SK-N-SH (cell line): ENCODE measurements at regions not wholly inside any gene's neighbourhood (a gene's known extent, or its start where the extent isn't known, plus 50 kb on each side); places are given as distances from the start of the nearest gene placed in this dataset.

Experiments
- CTCF ChIA-PET: fragments of 300-600, 350-600 bp; formaldehyde crosslinking; extraction: SDS; loops from one replicate; lab custom pipeline; 2021; lab: Yijun Ruan, JAX
- POLR2A ChIA-PET: fragments of 350-600 bp; sonication (Branson Sonifier 250); formaldehyde crosslinking; extraction: SDS; loops from one replicate; lab custom pipeline; 2020; ENCODE audit warnings: antibody characterized with exemption, inconsistent platforms; lab: Yijun Ruan, JAX
- DNase-seq: peaks from one replicate; pipeline ENCODE4 v3.0.0; 2012
- H2AFZ ChIP-seq: fragments of 200-600 bp; sonication (generic); 2 replicates; pipeline ENCODE4 v1.8.1; 2016; ENCODE audit warnings: antibody characterized with exemption, mild to moderate bottlenecking, low read depth
- H3F3A ChIP-seq: fragments of 200-600 bp; sonication (generic); replicated peaks from 2 replicates; pipeline ENCODE3; 2016; ENCODE audit warnings: antibody characterized with exemption, mild to moderate bottlenecking; ENCODE audit not compliant: insufficient read depth
- H3K27ac ChIP-seq, 2 experiments: fragments of 200-500 bp in 1 of 2; fragments of 200-600 bp in 1 of 2; sonication (Bioruptor generic) in 1 of 2; sonication (generic), shearing (Covaris generic) in 1 of 2; 2 replicates each; pipeline versions ENCODE4 v1.5.1 to v1.6.1; 2014 to 2016; ENCODE audit warnings: low read depth in 2 of 2, inconsistent platforms in 1 of 2, low read length in 1 of 2, mild to moderate bottlenecking in 1 of 2, mixed read lengths in 1 of 2
- H3K27me3 ChIP-seq: fragments of 200-600 bp; sonication (generic), shearing (Covaris generic); 2 replicates; pipeline ENCODE4 v1.6.1; 2016; ENCODE audit warnings: mixed run types; ENCODE audit not compliant: insufficient read depth
- H3K36me3 ChIP-seq, 2 experiments: fragments of 200-500 bp in 1 of 2; fragments of 200-600 bp in 1 of 2; sonication (Bioruptor generic) in 1 of 2; sonication (generic) in 1 of 2; replicated peaks in 1 of 2; 2 replicates each; pipeline versions ENCODE3 to v1.5.1; 2014 to 2016; ENCODE audit warnings: low read length in 1 of 2, mild to moderate bottlenecking in 1 of 2; ENCODE audit not compliant: insufficient read depth in 2 of 2, control insufficient read depth in 1 of 2
- H3K4me1 ChIP-seq, 2 experiments: fragments of 200-500 bp in 1 of 2; fragments of 200-600 bp in 1 of 2; sonication (Bioruptor generic) in 1 of 2; sonication (generic), shearing (Covaris generic) in 1 of 2; 2 replicates each; pipeline versions ENCODE4 v1.5.1 to v1.6.1; 2014 to 2016; ENCODE audit warnings: low read depth in 1 of 2, low read length in 1 of 2, mixed run types in 1 of 2; ENCODE audit not compliant: insufficient read depth in 2 of 2, control insufficient read depth in 1 of 2
- H3K4me2 ChIP-seq: fragments of 200-600 bp; sonication (generic), shearing (Covaris generic); 2 replicates; pipeline ENCODE4 v1.6.1; 2017; ENCODE audit warnings: mixed run types
- H3K4me3 ChIP-seq, 2 experiments: fragments of 200-500 bp in 1 of 2; fragments of 200-600 bp in 1 of 2; sonication (Bioruptor generic) in 1 of 2; sonication (generic), shearing (Covaris generic) in 1 of 2; 2 replicates each; pipeline versions ENCODE4 v1.5.1 to v1.8.1; 2014 to 2016; ENCODE audit warnings: low read depth in 2 of 2, inconsistent platforms in 1 of 2, low read length in 1 of 2, mild to moderate bottlenecking in 1 of 2, mixed read lengths in 1 of 2, moderate library complexity in 1 of 2
- H3K79me2 ChIP-seq: fragments of 200-600 bp; sonication (generic); 2 replicates; pipeline ENCODE4 v1.8.1; 2017; ENCODE audit warnings: mild to moderate bottlenecking; ENCODE audit not compliant: insufficient read depth
- H3K9ac ChIP-seq: fragments of 200-600 bp; sonication (generic); 2 replicates; pipeline ENCODE4 v1.6.1; 2017; ENCODE audit warnings: mixed run types
- H3K9me2 ChIP-seq: fragments of 200-600 bp; sonication (generic); 2 replicates; pipeline ENCODE4 v1.6.1; 2017; ENCODE audit warnings: mixed run types
- H3K9me3 ChIP-seq: fragments of 200-600 bp; sonication (generic); 2 replicates; pipeline ENCODE4 v1.6.1; 2017; ENCODE audit warnings: mixed run types, mild to moderate bottlenecking, moderate library complexity
- H4K20me1 ChIP-seq: fragments of 200-600 bp; sonication (generic); 2 replicates; pipeline ENCODE4 v1.6.1; 2017; ENCODE audit warnings: mild to moderate bottlenecking, mixed run types; ENCODE audit not compliant: insufficient read depth
- CHD2 ChIP-seq: fragments of 150-350 bp; IDR thresholded peaks from 2 replicates; pipeline ENCODE4 v1.6.1; 2018; ENCODE audit warnings: low read length; ENCODE audit not compliant: partially characterized antibody
- ELF1 ChIP-seq: IDR thresholded peaks from 2 replicates; pipeline ENCODE4 v1.4.0; 2012
- EP300 ChIP-seq, 2 experiments: IDR thresholded peaks; 2 replicates each; pipeline versions ENCODE4 v1.4.0 to v1.6.1; 2012; ENCODE audit warnings: borderline replicate concordance in 1 of 2, low read depth in 1 of 2, low read length in 1 of 2
- EZH2phosphoT487 ChIP-seq: fragments of 200-600 bp; sonication (generic); IDR thresholded peaks from 2 replicates; pipeline ENCODE4 v1.6.1; 2017; ENCODE audit warnings: low read depth, mixed run types, mild to moderate bottlenecking, antibody characterized with exemption, moderate library complexity, borderline replicate concordance
- FOXM1 ChIP-seq: IDR thresholded peaks from 2 replicates; pipeline ENCODE4 v1.4.0; 2012; ENCODE audit warnings: low read depth, mild to moderate bottlenecking
- GATA2 ChIP-seq: sonication (generic); formaldehyde crosslinking; IDR thresholded peaks from 2 replicates; pipeline ENCODE4 v1.5.0; 2020; ENCODE audit warnings: mild to moderate bottlenecking, missing genetic modification reagents
- MEF2A ChIP-seq: IDR thresholded peaks from 2 replicates; pipeline ENCODE4 v1.4.0; 2012; ENCODE audit warnings: low read depth, borderline replicate concordance
- NFIC ChIP-seq: IDR thresholded peaks from 2 replicates; pipeline ENCODE4 v1.4.0; 2012; ENCODE audit warnings: borderline replicate concordance
- POLR2AphosphoS5 ChIP-seq: IDR thresholded peaks from 2 replicates; pipeline ENCODE4 v1.6.1; 2012; ENCODE audit warnings: low read depth, low read length
- RAD21 ChIP-seq: IDR thresholded peaks from 2 replicates; pipeline ENCODE4 v1.6.1; 2012; ENCODE audit warnings: mild to moderate bottlenecking, low read length
- RCOR1 ChIP-seq: fragments of 150-350 bp; IDR thresholded peaks from 2 replicates; pipeline ENCODE4 v1.6.1; 2017; ENCODE audit warnings: antibody characterized with exemption, low read length
- SMC3 ChIP-seq: IDR thresholded peaks from 2 replicates; pipeline ENCODE4 v1.6.1; 2012; ENCODE audit warnings: low read depth, low read length, improper control_type of control experiment
- TAF1 ChIP-seq: IDR thresholded peaks from 2 replicates; pipeline ENCODE4 v1.6.1; 2012; ENCODE audit warnings: low read depth, mild to moderate bottlenecking, low read length, moderate library complexity, borderline replicate concordance
- TEAD4 ChIP-seq: IDR thresholded peaks from 2 replicates; pipeline ENCODE4 v1.4.0; 2012; ENCODE audit warnings: mild to moderate bottlenecking, borderline replicate concordance; ENCODE audit not compliant: insufficient read depth
- WGBS: methylation state at CpG from one replicate; pipeline ENCODE4 v1.1.6; 2017; ENCODE audit warnings: low lambda C conversion rate; 5-methylcytosine and 5-hydroxymethylcytosine counted together
- TF ChIP-seq, protein P1 (sequence below): fragments of 150-350 bp; IDR thresholded peaks from 2 replicates; pipeline ENCODE4 v1.6.1; 2017; ENCODE audit warnings: antibody characterized with exemption, low read length, low read depth, borderline replicate concordance
- TF ChIP-seq, protein P2 (sequence below): IDR thresholded peaks from 2 replicates; pipeline ENCODE4; 2012
- TF ChIP-seq, protein P3 (sequence below): IDR thresholded peaks from 2 replicates; pipeline ENCODE4 v1.4.0; 2012; ENCODE audit warnings: low read depth, borderline replicate concordance
- TF ChIP-seq, protein P4 (sequence below): IDR thresholded peaks from 2 replicates; pipeline ENCODE4 v1.4.0; 2012; ENCODE audit warnings: low read depth
- TF ChIP-seq, protein P5 (sequence below): fragments of 150-350 bp; IDR thresholded peaks from 2 replicates; pipeline ENCODE4 v1.6.1; 2016; ENCODE audit warnings: mild to moderate bottlenecking, low read depth, low read length
- TF ChIP-seq, protein P6 (sequence below): IDR thresholded peaks from 2 replicates; pipeline ENCODE4 v1.4.0; 2012; ENCODE audit warnings: low read depth, borderline replicate concordance

DNA sequence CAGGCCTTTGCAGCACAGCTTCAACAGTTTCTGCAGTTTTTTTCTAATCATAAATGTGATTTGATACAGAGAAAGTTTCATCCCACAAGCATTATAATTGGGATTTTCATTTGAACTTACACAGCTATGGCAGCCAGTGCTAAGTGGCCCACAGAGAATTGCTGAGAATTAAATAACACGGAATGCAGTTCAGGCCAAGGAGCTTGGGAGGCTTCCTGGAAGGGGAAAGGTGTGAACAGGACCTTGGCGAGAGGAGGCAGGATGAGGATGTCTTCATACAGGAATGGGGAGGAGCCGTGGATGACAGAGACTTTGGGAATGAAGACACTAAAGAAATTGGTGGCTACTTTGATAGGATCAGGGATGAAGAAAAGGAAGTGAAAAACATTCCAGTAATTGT lies 95.3 kb downstream of the ZNF22 start:
- no peak overlapping the region for H3K9ac ChIP-seq
- no peaks in the 10 kb centered on the region for H3K36me3 ChIP-seq
- H3K79me2 ChIP-seq = no peaks in the 10 kb centered on the region
- no peak overlapping the region for H2AFZ ChIP-seq
- no peak overlapping the region for H3K4me3 ChIP-seq
- CTCF ChIA-PET = no interaction called here
- no peaks in the 10 kb centered on the region for H3K4me1 ChIP-seq
- H3K27ac ChIP-seq = no peak overlapping the region
- peaks cover 22% of the 10 kb centered on the region; the same call in 1 of the 2 replicates for H3K27me3 ChIP-seq
- no peaks in the 10 kb centered on the region for H4K20me1 ChIP-seq
- no peak overlapping the region for H3K4me2 ChIP-seq
- TF ChIP-seq, protein P1, sequence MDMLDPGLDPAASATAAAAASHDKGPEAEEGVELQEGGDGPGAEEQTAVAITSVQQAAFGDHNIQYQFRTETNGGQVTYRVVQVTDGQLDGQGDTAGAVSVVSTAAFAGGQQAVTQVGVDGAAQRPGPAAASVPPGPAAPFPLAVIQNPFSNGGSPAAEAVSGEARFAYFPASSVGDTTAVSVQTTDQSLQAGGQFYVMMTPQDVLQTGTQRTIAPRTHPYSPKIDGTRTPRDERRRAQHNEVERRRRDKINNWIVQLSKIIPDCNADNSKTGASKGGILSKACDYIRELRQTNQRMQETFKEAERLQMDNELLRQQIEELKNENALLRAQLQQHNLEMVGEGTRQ = no peak
- no peak for TF ChIP-seq TEAD4
- TF ChIP-seq, all 33 proteins: peak for 0
- H3K9me3 ChIP-seq = no peaks in the 10 kb centered on the region
- 2% methylated on average over 3 of the region's 3 CpGs for WGBS
- no peak for DNase-seq
- H3K9me2 ChIP-seq = no peaks in the 10 kb centered on the region
- no peaks in the 10 kb centered on the region for H3F3A ChIP-seq
- POLR2A ChIA-PET = no interaction called here

DNA sequence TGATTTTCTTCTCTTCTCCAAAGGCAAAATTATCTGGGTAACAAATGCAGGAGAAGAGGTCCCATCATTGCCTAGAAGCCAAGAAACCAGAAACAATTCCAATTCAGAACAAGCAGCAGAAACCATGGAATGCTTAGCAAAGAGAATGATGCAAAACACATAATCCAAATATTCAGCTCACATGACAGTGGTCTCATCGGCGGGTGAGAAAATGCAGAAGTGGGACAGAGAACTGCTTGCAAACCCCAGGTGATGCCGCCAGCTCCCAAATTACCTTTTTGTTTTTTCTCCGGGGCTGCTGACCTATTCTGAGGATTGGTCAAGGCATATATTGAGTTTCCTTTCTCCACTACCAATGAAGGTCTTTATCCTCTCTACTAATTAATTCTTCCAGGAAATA lies 99.7 kb downstream of the ZNF22 start:
- H3K27me3 ChIP-seq = peaks cover 6% of the 10 kb centered on the region; the same call in 1 of the 2 replicates
- no peak overlapping the region for H2AFZ ChIP-seq
- DNase-seq = no peak
- H4K20me1 ChIP-seq = no peaks in the 10 kb centered on the region
- 6% methylated on average over 4 of the region's 4 CpGs for WGBS
- POLR2A ChIA-PET = no interaction called here
- H3K9me2 ChIP-seq = no peaks in the 10 kb centered on the region
- no peaks in the 10 kb centered on the region for H3K4me1 ChIP-seq
- H3F3A ChIP-seq = no peaks in the 10 kb centered on the region
- no peak overlapping the region for H3K27ac ChIP-seq
- H3K36me3 ChIP-seq = no peaks in the 10 kb centered on the region
- H3K4me2 ChIP-seq = no peak overlapping the region
- no peaks in the 10 kb centered on the region for H3K9me3 ChIP-seq
- TF ChIP-seq, protein P2, sequence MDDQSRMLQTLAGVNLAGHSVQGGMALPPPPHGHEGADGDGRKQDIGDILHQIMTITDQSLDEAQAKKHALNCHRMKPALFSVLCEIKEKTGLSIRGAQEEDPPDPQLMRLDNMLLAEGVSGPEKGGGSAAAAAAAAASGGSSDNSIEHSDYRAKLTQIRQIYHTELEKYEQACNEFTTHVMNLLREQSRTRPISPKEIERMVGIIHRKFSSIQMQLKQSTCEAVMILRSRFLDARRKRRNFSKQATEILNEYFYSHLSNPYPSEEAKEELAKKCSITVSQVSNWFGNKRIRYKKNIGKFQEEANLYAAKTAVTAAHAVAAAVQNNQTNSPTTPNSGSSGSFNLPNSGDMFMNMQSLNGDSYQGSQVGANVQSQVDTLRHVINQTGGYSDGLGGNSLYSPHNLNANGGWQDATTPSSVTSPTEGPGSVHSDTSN = no peak
- TF ChIP-seq ELF1 = no peak
- TF ChIP-seq, protein P3, sequence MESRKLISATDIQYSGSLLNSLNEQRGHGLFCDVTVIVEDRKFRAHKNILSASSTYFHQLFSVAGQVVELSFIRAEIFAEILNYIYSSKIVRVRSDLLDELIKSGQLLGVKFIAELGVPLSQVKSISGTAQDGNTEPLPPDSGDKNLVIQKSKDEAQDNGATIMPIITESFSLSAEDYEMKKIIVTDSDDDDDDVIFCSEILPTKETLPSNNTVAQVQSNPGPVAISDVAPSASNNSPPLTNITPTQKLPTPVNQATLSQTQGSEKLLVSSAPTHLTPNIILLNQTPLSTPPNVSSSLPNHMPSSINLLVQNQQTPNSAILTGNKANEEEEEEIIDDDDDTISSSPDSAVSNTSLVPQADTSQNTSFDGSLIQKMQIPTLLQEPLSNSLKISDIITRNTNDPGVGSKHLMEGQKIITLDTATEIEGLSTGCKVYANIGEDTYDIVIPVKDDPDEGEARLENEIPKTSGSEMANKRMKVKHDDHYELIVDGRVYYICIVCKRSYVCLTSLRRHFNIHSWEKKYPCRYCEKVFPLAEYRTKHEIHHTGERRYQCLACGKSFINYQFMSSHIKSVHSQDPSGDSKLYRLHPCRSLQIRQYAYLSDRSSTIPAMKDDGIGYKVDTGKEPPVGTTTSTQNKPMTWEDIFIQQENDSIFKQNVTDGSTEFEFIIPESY = no peak
- TF ChIP-seq NFIC = no peak
- TF ChIP-seq SMC3 = no peak
- TF ChIP-seq RAD21 = no peak
- TF ChIP-seq POLR2AphosphoS5 = no peak
- no peak for TF ChIP-seq CHD2
- TF ChIP-seq, protein P4, sequence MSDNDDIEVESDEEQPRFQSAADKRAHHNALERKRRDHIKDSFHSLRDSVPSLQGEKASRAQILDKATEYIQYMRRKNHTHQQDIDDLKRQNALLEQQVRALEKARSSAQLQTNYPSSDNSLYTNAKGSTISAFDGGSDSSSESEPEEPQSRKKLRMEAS = no peak
- TF ChIP-seq TAF1 = no peak
- TF ChIP-seq, protein P5, sequence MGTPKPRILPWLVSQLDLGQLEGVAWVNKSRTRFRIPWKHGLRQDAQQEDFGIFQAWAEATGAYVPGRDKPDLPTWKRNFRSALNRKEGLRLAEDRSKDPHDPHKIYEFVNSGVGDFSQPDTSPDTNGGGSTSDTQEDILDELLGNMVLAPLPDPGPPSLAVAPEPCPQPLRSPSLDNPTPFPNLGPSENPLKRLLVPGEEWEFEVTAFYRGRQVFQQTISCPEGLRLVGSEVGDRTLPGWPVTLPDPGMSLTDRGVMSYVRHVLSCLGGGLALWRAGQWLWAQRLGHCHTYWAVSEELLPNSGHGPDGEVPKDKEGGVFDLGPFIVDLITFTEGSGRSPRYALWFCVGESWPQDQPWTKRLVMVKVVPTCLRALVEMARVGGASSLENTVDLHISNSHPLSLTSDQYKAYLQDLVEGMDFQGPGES = no peak
- TF ChIP-seq, protein P6, sequence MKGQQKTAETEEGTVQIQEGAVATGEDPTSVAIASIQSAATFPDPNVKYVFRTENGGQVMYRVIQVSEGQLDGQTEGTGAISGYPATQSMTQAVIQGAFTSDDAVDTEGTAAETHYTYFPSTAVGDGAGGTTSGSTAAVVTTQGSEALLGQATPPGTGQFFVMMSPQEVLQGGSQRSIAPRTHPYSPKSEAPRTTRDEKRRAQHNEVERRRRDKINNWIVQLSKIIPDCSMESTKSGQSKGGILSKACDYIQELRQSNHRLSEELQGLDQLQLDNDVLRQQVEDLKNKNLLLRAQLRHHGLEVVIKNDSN = no peak
- TF ChIP-seq FOXM1 = no peak
- TF ChIP-seq EP300 (IDR thresholded peaks at IDR 0.05; ENCODE audit: borderline replicate concordance in 1 of 2, low read depth in 1 of 2, low read length in 1 of 2) = no peak
- TF ChIP-seq MEF2A = no peak
- TF ChIP-seq EZH2phosphoT487 = no peak
- TF ChIP-seq RCOR1 = no peak
- TF ChIP-seq GATA2 (CRISPR knock-in tag) = no peak
- CTCF ChIA-PET = no interaction called here
- H3K9ac ChIP-seq = no peak overlapping the region
- H3K79me2 ChIP-seq = no peaks in the 10 kb centered on the region
- no peak overlapping the region for H3K4me3 ChIP-seq
